ENCODE measurements at regions not wholly inside any gene's neighbourhood (a gene's known extent, or its start where the extent isn't known, plus 50 kb on each side); places are given as distances from the start of the nearest gene placed in this dataset.
A peak's percentile ranks its signal among the peaks of the same experiment; 100 is the strongest.

DNA sequence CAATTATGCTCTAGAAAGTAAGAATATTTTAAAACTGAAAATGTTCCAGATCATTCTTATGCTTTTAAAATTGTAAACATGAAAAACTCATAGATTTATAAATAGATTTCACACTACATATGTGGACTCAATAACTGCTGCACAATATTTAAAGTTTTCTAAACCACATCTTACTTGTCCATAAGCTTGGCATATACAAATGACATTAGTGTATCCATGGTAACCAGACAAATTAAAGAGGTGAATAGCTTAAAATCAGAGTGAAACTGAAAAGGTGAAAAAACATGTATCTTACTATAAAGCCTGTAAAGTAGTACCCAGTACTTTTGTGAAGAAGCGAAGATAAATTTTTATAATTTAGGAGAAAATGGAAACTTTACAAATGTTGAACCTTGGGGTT is 151.2 kb upstream of the MYO16 start:
- no peaks in the 10 kb centered on the region for H3K9me3 ChIP-seq (ENCODE audit: severe bottlenecking)
- no peak overlapping the region for H3K4me3 ChIP-seq (ENCODE audit: low read depth, low read length)
- H3K27ac ChIP-seq: no peak overlapping the region
- peaks cover 38% of the 10 kb centered on the region for H3K27me3 ChIP-seq (ENCODE audit: insufficient read depth, low read depth, severe bottlenecking)
- DNase-seq: no peak
- TF ChIP-seq, protein P1, sequence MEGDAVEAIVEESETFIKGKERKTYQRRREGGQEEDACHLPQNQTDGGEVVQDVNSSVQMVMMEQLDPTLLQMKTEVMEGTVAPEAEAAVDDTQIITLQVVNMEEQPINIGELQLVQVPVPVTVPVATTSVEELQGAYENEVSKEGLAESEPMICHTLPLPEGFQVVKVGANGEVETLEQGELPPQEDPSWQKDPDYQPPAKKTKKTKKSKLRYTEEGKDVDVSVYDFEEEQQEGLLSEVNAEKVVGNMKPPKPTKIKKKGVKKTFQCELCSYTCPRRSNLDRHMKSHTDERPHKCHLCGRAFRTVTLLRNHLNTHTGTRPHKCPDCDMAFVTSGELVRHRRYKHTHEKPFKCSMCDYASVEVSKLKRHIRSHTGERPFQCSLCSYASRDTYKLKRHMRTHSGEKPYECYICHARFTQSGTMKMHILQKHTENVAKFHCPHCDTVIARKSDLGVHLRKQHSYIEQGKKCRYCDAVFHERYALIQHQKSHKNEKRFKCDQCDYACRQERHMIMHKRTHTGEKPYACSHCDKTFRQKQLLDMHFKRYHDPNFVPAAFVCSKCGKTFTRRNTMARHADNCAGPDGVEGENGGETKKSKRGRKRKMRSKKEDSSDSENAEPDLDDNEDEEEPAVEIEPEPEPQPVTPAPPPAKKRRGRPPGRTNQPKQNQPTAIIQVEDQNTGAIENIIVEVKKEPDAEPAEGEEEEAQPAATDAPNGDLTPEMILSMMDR (IDR thresholded peaks at IDR 0.05; ENCODE audit: low read depth, low read length): no peak
- H3K36me3 ChIP-seq: no peaks in the 10 kb centered on the region

DNA sequence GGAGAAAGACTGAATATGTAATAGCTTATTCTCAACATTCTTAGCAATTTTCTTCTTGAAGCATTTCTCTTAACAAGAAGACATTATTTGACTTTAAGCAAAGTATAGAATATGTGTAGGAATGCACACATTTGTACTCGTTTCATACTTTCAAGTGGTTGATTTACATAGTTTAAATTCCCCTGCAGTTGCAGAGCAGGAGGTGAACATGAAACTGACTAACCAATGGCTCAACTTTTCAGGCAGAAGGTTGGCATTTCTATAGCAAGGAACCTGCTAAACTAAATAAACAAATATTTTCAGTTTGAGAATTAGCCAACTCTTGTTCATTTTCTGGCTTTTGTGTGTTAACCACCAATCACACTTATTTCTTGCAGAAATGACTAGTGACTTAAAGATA is 145.4 kb upstream of the MYO16 start:
- no peaks in the 10 kb centered on the region for H3K36me3 ChIP-seq
- no peak overlapping the region for H3K27ac ChIP-seq
- no peak overlapping the region for H3K4me3 ChIP-seq (ENCODE audit: low read depth, low read length)
- TF ChIP-seq, protein P1 (IDR thresholded peaks at IDR 0.05; ENCODE audit: low read depth, low read length): no peak
- peaks cover 22% of the 10 kb centered on the region for H3K27me3 ChIP-seq (ENCODE audit: insufficient read depth, low read depth, severe bottlenecking)
- H3K9me3 ChIP-seq (ENCODE audit: severe bottlenecking): no peaks in the 10 kb centered on the region
- no peak for DNase-seq

DNA sequence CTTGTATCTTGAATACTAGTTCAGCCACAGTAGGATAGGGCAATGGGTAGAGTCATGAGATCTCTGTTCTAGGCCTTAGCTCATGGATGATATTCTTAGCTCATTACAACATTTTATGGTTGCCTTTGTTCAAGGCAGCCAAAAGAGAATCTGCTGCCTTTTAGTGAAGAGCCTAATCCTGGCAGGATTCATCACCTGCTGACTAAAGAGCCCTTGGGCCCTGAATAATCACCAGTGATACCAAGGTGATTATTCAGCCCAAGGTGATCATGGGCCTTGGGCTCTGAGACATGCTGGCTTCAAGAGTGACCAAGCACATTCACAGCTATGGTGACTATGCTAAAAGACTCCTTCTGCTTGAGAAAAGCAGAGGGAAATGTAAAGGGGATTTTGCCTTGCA is 143.3 kb upstream of the MYO16 start:
- Histone ChIP-seq H3K27me3 (ENCODE audit: insufficient read depth, low read depth, severe bottlenecking) (peaks cover 20% of the 10 kb centered on the region), H3K4me3 (ENCODE audit: low read depth, low read length) (no peak overlapping the region), H3K27ac (no peak overlapping the region), H3K36me3 (no peaks in the 10 kb centered on the region), H3K9me3 (ENCODE audit: severe bottlenecking) (peaks cover 5% of the 10 kb centered on the region)
- no peak for DNase-seq
- TF ChIP-seq, protein P1 (IDR thresholded peaks at IDR 0.05; ENCODE audit: low read depth, low read length): no peak

DNA sequence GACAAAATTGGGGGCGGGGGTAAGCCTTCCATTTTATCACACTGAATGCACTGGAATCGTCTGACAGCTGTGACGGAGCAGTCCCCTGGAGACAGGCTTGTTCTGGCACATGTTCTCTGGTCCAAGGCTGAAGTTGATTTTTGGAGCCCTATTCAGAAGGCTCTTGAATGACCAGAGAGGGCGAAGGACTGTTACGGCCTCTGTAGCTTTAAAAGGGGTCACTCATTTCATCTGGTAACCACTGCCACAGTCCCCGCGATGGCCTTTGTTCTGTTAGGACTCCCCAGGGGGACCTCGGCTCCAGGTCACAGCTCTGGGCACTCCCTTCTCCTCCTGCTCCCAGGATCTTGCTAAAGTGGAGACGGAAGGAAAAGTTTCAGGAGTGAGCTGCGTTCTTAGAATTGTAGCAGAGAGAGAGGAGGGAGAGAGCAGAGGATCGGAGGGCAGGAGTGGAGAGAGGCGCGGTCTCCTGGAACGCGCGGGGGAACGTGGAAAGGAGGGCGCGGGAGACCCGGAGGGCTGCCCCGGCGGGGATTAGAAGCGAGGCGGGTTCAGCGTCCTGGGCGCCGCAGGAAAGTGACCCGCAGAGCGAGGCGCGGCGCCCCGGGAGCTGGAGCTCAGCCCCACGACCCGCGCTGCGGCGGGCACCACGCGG is 134.3 kb upstream of the MYO16 start:
- peak overlapping the region; percentile 18 for H3K4me3 ChIP-seq (ENCODE audit: low read depth, low read length)

DNA sequence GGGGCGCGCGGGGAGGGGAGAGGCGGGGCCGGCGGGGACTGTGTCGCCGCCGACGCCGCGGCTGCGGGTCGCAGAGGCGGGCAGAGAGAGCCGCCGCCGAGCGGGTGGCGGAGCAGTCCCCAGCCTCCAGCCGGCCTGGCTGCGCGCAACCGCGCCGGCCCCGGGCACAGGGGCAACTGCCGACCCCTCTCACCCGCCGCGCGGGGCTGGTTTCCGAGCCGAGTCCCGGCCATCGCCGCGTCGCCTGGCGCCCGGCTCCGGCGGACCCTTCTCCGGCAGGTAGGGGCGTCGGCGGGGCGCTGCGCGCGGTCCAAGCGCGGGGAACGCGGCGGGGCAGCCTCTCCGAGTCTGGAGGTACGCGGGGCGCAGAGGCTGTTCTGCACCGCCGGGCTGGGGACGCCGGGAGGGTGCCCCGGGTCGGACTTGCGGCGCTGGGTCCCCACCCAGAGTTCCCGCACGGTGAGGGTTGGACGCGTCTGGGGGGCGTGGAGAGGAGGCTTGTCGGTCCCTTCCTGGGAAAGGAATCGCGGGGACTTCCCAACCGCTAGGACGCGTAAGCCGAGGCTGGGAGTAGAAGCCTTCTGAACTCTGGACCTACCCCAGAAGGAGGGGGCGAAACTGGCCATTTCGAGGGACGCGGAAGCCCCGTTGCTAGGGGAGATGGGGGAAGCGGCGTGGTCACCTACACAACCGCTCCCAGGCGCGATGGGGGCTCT is 133.6 kb upstream of the MYO16 start:
- no peaks in the 10 kb centered on the region for H3K36me3 ChIP-seq
- peaks cover 70% of the 10 kb centered on the region for H3K27me3 ChIP-seq (ENCODE audit: insufficient read depth, low read depth, severe bottlenecking)
- peaks cover 2% of the 10 kb centered on the region for H3K9me3 ChIP-seq (ENCODE audit: severe bottlenecking)
- no peak overlapping the region for H3K27ac ChIP-seq
- DNase-seq: peak; percentile 37
- TF ChIP-seq, protein P1 (IDR thresholded peaks at IDR 0.05; ENCODE audit: low read depth, low read length): no peak
- peak overlapping the region; percentile 39 for H3K4me3 ChIP-seq (ENCODE audit: low read depth, low read length)

More for the DNA sequence above, 134.3 kb upstream of the MYO16 start:
- H3K27me3 ChIP-seq (ENCODE audit: insufficient read depth, low read depth, severe bottlenecking): peaks cover 65% of the 10 kb centered on the region
- TF ChIP-seq, protein P1 (IDR thresholded peaks at IDR 0.05; ENCODE audit: low read depth, low read length): no peak
- H3K9me3 ChIP-seq (ENCODE audit: severe bottlenecking): peaks cover 5% of the 10 kb centered on the region
- no peaks in the 10 kb centered on the region for H3K36me3 ChIP-seq
- H3K27ac ChIP-seq: no peak overlapping the region
- no peak for DNase-seq
